ENCODE measurements at regions not wholly inside any gene's neighbourhood (a gene's known extent, or its start where the extent isn't known, plus 50 kb on each side); places are given as distances from the start of the nearest gene placed in this dataset.
"Not testable (repeated sequence)": the region's sequence is repeated elsewhere in the genome, so short reads cannot be mapped to it uniquely, and the experiment has no call there.

DNA sequence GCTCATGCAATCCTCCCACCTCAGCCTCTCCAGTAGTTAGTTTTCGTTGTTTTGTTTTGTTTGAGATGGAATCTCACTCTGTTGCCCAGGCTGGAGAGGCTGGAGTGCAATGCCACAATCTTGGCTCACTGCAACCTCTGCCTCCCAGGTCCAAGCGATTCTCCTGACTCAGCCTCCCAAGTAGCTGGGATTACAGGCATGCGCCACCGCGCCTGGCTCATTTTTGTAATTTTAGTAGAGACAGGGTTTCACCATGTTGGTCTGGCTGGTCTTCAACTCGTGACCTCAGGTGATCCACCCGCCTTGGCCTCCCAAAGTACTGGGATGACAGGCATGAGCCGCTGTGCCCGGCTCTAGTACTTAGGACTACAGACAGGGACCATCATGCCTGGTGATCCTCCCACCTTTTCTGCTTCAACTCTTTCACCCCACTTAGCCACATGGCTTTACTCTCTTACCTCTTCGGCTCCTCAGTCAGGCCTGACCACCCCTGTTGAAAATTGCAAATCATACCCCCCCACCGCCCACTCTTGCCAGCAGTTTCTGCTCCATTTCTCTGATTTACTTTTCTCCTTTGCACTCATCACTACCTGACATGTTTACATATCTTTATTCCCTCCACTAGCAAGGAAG, 157.1 kb upstream of the GRK3 start:
- TF ChIP-seq, protein P1, sequence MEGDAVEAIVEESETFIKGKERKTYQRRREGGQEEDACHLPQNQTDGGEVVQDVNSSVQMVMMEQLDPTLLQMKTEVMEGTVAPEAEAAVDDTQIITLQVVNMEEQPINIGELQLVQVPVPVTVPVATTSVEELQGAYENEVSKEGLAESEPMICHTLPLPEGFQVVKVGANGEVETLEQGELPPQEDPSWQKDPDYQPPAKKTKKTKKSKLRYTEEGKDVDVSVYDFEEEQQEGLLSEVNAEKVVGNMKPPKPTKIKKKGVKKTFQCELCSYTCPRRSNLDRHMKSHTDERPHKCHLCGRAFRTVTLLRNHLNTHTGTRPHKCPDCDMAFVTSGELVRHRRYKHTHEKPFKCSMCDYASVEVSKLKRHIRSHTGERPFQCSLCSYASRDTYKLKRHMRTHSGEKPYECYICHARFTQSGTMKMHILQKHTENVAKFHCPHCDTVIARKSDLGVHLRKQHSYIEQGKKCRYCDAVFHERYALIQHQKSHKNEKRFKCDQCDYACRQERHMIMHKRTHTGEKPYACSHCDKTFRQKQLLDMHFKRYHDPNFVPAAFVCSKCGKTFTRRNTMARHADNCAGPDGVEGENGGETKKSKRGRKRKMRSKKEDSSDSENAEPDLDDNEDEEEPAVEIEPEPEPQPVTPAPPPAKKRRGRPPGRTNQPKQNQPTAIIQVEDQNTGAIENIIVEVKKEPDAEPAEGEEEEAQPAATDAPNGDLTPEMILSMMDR (IDR thresholded peaks at IDR 0.05; ENCODE audit: low read depth, low read length, missing control alignments): no peak
- no peak for DNase-seq (ENCODE audit: extremely low read depth, low read depth)
- H3K4me3 ChIP-seq (replicated peaks; ENCODE audit: low read depth, low read length): no peak overlapping the region

DNA sequence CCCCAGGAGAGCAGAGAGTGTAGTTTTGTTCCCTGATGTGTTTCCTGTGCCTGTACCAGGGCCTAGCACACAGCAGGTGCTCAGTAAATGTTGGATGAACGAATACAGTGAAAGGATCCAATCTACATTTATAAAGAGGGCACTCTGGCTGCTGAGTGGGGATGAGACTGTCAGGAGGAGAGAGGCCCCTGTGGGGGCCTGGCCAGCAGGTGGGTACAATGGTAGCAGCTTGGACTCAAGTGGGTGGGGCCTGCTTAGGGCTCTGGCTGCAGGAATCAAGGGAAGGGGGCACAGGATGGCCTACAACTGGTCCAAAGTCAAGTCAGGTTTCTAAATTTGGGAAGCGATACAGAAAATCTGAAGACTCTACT, 156.6 kb upstream of the GRK3 start:
- TF ChIP-seq, protein P1 (IDR thresholded peaks at IDR 0.05; ENCODE audit: low read depth, low read length, missing control alignments): no peak
- no peak overlapping the region for H3K4me3 ChIP-seq (replicated peaks; ENCODE audit: low read depth, low read length)
- DNase-seq (ENCODE audit: extremely low read depth, low read depth): no peak

DNA sequence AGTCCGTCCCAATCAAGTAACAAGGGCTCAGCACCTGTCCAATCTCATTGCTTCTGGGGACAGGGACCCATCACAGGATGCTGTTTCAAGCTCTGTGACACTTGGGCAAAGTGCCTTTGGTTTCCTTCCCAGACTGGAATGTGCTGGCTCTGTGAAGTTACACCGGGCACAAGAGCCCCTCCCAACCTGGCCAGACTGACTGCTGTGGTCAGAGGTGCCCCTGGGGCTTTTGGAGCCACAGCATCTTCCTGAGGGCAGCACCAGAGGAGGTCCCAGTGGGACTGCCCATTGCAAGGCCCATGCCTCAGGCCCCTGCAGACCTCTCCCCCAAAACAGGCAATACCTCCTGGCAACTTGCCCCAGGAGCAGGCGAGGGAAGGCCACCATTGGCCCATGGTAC, 155.2 kb upstream of the GRK3 start:
- no peak for DNase-seq (ENCODE audit: extremely low read depth, low read depth)
- no peak overlapping the region for H3K4me3 ChIP-seq (replicated peaks; ENCODE audit: low read depth, low read length)
- TF ChIP-seq, protein P1 (IDR thresholded peaks at IDR 0.05; ENCODE audit: low read depth, low read length, missing control alignments): no peak

DNA sequence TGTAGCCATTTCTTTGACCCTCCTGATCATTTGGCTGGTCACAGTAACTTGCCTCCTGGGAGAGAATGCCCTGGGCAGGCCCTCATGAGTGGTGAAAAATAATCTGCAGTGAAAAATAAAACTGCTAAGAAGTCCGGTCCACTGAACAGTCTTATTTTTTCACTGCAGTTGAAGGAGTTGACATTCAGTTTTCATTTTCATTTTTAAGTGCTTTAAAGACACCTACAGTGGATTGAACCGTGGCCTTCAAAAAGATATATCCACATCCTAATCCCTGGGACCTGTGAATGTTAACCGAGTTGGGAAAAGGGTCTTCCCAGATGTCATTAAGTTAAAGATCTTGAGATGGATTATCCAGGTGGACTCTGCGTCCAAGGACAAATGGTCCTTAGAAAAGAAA, 153.6 kb upstream of the GRK3 start:
- H3K4me3 ChIP-seq (replicated peaks; ENCODE audit: low read depth, low read length): no peak overlapping the region
- TF ChIP-seq, protein P1 (IDR thresholded peaks at IDR 0.05; ENCODE audit: low read depth, low read length, missing control alignments): no peak
- no peak for DNase-seq (ENCODE audit: extremely low read depth, low read depth)

DNA sequence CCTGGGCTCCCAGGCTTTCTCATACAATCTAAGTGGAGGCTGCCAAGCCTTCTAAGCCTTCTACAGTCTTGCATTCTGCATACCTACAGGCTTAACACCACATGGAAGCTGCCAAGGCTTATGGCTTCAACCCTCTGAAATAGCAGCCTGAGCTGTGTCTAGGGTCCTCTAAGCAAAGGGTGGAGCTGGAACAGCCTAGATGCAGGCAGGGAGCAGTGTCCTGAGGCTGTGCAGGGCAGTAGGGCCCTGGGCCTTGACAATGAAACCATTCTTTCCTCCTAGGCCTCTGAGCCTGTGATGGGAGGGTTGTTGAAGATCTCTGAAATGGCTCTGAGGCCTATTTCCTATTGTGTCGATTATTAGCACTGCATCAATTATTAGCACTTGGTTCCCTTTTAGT, 150.9 kb upstream of the GRK3 start:
- no peak for DNase-seq (ENCODE audit: extremely low read depth, low read depth)
- H3K4me3 ChIP-seq (replicated peaks; ENCODE audit: low read depth, low read length): no peak overlapping the region
- TF ChIP-seq, protein P1 (IDR thresholded peaks at IDR 0.05; ENCODE audit: low read depth, low read length, missing control alignments): no peak

DNA sequence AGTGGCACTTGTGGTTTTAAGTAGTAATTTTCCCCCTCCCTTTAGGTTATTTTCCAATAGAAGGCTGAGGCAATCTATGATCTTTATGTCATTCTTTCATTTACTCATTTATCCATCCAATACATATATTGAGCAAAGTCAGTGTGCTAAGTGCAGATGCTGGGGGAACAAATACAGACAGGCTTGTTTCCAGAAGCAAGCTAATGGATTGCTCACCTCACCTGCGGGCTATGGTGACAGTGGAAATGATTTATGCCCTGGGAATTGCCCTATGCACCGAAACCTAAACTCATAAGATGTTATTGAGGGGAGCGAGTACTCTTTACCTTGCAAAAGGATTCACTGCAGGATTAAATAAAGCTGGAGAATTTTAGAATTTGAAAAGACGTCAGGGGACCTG, 148.7 kb upstream of the GRK3 start:
- not testable (repeated sequence) for H3K4me3 ChIP-seq (replicated peaks; ENCODE audit: low read depth, low read length); DNase-seq (ENCODE audit: extremely low read depth, low read depth)

DNA sequence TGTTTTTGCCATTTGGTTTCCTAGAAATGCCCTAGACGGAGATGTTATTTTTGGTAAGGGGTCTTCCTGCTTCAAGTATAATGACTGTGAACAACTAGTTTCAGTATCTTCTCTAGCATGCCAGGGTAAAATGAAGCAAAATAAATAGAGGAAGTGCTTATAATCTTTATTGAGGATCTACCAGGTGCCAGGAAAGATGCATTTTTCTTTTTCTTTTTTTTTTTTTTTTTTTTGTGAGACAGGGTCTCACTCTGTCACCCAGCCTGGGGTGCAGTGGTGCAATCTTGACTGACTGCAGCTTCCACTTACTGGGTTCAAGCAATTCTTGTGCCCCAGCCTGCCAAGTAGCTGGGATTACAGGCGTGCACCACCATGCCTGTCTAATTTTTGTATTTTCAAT, 146.6 kb upstream of the GRK3 start:
- not testable (repeated sequence) for DNase-seq (ENCODE audit: extremely low read depth, low read depth); H3K4me3 ChIP-seq (replicated peaks; ENCODE audit: low read depth, low read length)

Data from HFF-Myc (cell line).